HCT116 (cell line): ENCODE measurements at regions not wholly inside any gene's neighbourhood (a gene's known extent, or its start where the extent isn't known, plus 50 kb on each side); places are given as distances from the start of the nearest gene placed in this dataset.

Source experiments
- ATF3 ChIP-seq: IDR thresholded peaks from 2 replicates; pipeline ENCODE4 v1.6.1; 2012
- CTCF ChIP-seq, 3 experiments: fragments of 200-600 bp in 1 of 3; sonication (generic) in 1 of 3; IDR thresholded peaks in 2 of 3; conservative IDR thresholded peaks in 1 of 3; 2 replicates each; pipeline ENCODE4 v1.5.1; 2012 to 2017; ENCODE audit warnings: low read depth in 2 of 3, low read length in 2 of 3, antibody characterized with exemption in 1 of 3, borderline replicate concordance in 1 of 3, control low read depth in 1 of 3, mild to moderate bottlenecking in 1 of 3, mixed read lengths in 1 of 3, mixed run types in 1 of 3, moderate library complexity in 1 of 3; ENCODE audit not compliant: insufficient read depth in 1 of 3
- EZH2 ChIP-seq: fragments of 200-600 bp; sonication (generic); IDR thresholded peaks from 2 replicates; pipeline ENCODE4 v1.6.1; 2017; ENCODE audit warnings: antibody characterized with exemption, mixed run types
- MAX ChIP-seq: IDR thresholded peaks from 2 replicates; pipeline ENCODE4 v1.6.1; 2012
- POLR2A ChIP-seq: IDR thresholded peaks from 2 replicates; pipeline ENCODE4 v1.7.0; 2011; ENCODE audit warnings: borderline replicate concordance; ENCODE audit not compliant: insufficient read depth, insufficient read length; ENCODE audit errors: extremely low read depth
- POLR2AphosphoS5 ChIP-seq: IDR thresholded peaks from 2 replicates; pipeline ENCODE4 v1.6.1; 2011; ENCODE audit warnings: mild to moderate bottlenecking, low read depth, low read length, moderate library complexity
- RAD21 ChIP-seq: IDR thresholded peaks from 2 replicates; pipeline ENCODE4 v1.6.1; 2012; ENCODE audit warnings: low read depth, mild to moderate bottlenecking
- REST ChIP-seq: IDR thresholded peaks from 2 replicates; pipeline ENCODE4 v1.6.1; 2012; ENCODE audit warnings: low read depth
- SIN3A ChIP-seq: IDR thresholded peaks from 2 replicates; pipeline ENCODE4 v1.6.1; 2012; ENCODE audit warnings: low read depth
- SRF ChIP-seq: IDR thresholded peaks from 2 replicates; pipeline ENCODE4 v1.6.1; 2012; ENCODE audit warnings: low read depth
- YY1 ChIP-seq: IDR thresholded peaks from 2 replicates; pipeline ENCODE4 v1.6.1; 2011; ENCODE audit warnings: low read length, low read depth, moderate library complexity, mild to moderate bottlenecking; ENCODE audit not compliant: insufficient replicate concordance; ENCODE audit errors: extremely low read depth
- ZBTB33 ChIP-seq: IDR thresholded peaks from 2 replicates; pipeline ENCODE4 v1.6.1; 2011; ENCODE audit warnings: mild to moderate bottlenecking, low read length, moderate library complexity; ENCODE audit not compliant: insufficient replicate concordance; ENCODE audit errors: extremely low read depth
- ZNF274 ChIP-seq: fragments of 200-500 bp; sonication (Bioruptor generic); IDR thresholded peaks from 2 replicates; pipeline ENCODE4 v1.6.1; 2014; ENCODE audit warnings: mild to moderate bottlenecking, low read depth, low read length, inconsistent platforms

- TF ChIP-seq CTCF (IDR thresholded peaks at IDR 0.05 in 2 of 3, conservative IDR thresholded peaks at IDR 0.05 in 1 of 3; ENCODE audit: borderline replicate concordance in 1 of 3, insufficient read depth in 1 of 3, low read depth in 2 of 3, low read length in 2 of 3) (no peak), SRF (no peak), EZH2 (no peak), RAD21 (no peak), POLR2A (no peak), YY1 (no peak), MAX (no peak), REST (no peak), POLR2AphosphoS5 (no peak), SIN3A (no peak), ATF3 (no peak), ZBTB33 (no peak), ZNF274 (no peak)
Observed at GRCh38 chr11:79498667-79499066, 57.8 kb upstream of the TENM4 start.
